IPS-15b (cell line): ENCODE measurements at regions not wholly inside any gene's neighbourhood (a gene's known extent, or its start where the extent isn't known, plus 50 kb on each side); places are given as distances from the start of the nearest gene placed in this dataset.
"Not testable (repeated sequence)": the region's sequence is repeated elsewhere in the genome, so short reads cannot be mapped to it uniquely, and the experiment has no call there.

Experiments used
- H3K27me3 ChIP-seq: one replicate; pipeline ENCODE4 v1.6.1; 2013; ENCODE audit warnings: low read length; ENCODE audit not compliant: control insufficient read depth, insufficient read depth
- H3K36me3 ChIP-seq: one replicate; pipeline ENCODE4 v1.6.1; 2013; ENCODE audit warnings: low read length; ENCODE audit not compliant: control insufficient read depth, insufficient read depth
- H3K4me1 ChIP-seq: one replicate; pipeline ENCODE4 v1.6.1; 2013; ENCODE audit warnings: mild to moderate bottlenecking, low read length; ENCODE audit not compliant: control insufficient read depth, insufficient read depth
- H3K4me3 ChIP-seq: one replicate; pipeline ENCODE4 v1.5.1; 2013; ENCODE audit warnings: low read depth, low read length
- H3K9ac ChIP-seq: one replicate; pipeline ENCODE4 v1.6.1; 2013; ENCODE audit warnings: low read depth, mild to moderate bottlenecking, low read length
- H3K9me3 ChIP-seq: one replicate; pipeline ENCODE4 v1.6.1; 2013; ENCODE audit warnings: mild to moderate bottlenecking, low read length; ENCODE audit not compliant: control insufficient read depth, insufficient read depth

DNA sequence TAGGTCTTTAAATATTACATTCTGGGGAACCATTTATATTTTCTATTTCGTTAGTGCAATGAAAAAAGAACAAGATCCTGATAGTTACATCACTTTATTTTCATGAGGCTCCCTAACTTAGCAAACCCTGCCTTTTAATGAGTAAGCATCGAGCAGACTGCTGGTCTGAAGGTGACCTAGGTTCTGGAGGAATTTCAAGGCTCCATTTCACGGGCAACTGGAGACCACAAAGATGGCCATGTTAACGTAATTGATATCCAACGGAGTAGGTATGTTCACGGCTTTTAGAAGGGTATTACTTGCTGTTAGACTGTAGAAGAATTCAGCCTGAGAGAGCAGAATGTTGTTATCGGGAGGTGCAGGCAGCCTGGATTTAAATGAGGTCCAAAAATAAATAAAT is 1597.6 kb downstream of the EFNB2 start:
- Histone ChIP-seq H3K9me3 (no peaks in the 10 kb centered on the region), H3K36me3 (no peaks in the 10 kb centered on the region), H3K9ac (no peak overlapping the region), H3K4me1 (no peaks in the 10 kb centered on the region), H3K4me3 (no peak overlapping the region), H3K27me3 (no peaks in the 10 kb centered on the region)

DNA sequence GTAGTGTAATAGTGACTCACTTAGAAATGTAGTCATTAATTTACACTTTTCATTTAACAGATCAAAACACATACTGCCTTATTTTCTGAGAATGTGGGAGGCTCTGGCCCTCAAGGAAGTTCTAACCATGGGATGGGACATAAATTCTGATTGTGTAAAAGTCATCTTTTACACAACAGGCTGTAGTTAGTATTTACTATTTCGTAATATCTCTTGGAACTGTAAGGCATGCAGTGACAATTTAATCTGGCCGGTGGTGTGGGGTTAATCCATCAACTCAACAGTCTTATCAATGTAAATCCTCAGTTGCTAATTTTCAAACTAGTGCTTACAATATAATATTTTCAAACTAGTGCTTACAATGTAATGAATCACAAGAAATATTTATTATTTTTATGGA is 1599.2 kb downstream of the EFNB2 start:
- Histone ChIP-seq H3K27me3 (no peaks in the 10 kb centered on the region), H3K4me3 (no peak overlapping the region), H3K9me3 (no peaks in the 10 kb centered on the region), H3K9ac (no peak overlapping the region), H3K36me3 (no peaks in the 10 kb centered on the region), H3K4me1 (no peaks in the 10 kb centered on the region)

GRCh38 chr13:104920513-104920912 is 1614.9 kb downstream of the EFNB2 start:
- not testable (repeated sequence) for H3K9me3 ChIP-seq, H3K27me3 ChIP-seq, H3K4me3 ChIP-seq, H3K36me3 ChIP-seq, H3K4me1 ChIP-seq, H3K9ac ChIP-seq

DNA sequence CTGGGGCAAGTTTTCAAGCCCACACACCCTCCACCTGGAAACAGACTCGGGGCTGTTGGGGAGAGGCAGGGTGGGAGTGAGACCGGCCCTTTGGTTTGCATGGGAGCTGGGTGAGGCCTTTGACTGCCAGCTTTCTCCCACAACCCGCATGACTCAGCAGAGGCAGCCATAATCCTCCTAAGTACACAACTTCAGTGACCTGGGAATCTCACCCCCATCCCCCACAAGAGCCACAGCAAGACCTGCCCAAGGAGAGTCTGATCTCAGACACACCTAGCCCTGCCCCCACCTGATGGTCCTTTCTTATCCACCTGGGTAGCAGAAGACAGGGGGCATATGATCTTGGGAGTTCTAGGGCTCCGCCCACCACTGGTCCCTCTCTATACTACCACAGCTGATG is 1615.4 kb downstream of the EFNB2 start:
- Histone ChIP-seq H3K4me3 (no peak overlapping the region), H3K9me3 (no peaks in the 10 kb centered on the region), H3K9ac (no peak overlapping the region), H3K27me3 (no peaks in the 10 kb centered on the region), H3K4me1 (no peaks in the 10 kb centered on the region), H3K36me3 (no peaks in the 10 kb centered on the region)

- Histone ChIP-seq H3K36me3 (no peaks in the 10 kb centered on the region), H3K9me3 (no peaks in the 10 kb centered on the region), H3K9ac (no peak overlapping the region), H3K4me1 (no peaks in the 10 kb centered on the region), H3K27me3 (no peaks in the 10 kb centered on the region), H3K4me3 (no peak overlapping the region)
Measured at GRCh38 chr13:104900191-104900817, 1635.2 kb downstream of the EFNB2 start.

- no peaks in the 10 kb centered on the region for H3K27me3 ChIP-seq
- H3K9me3 ChIP-seq = no peaks in the 10 kb centered on the region
- H3K4me1 ChIP-seq = no peaks in the 10 kb centered on the region
- H3K9ac ChIP-seq = no peak overlapping the region
- no peaks in the 10 kb centered on the region for H3K36me3 ChIP-seq
- no peak overlapping the region for H3K4me3 ChIP-seq
Measured at GRCh38 chr13:104898484-104898883, 1637.0 kb downstream of the EFNB2 start.

GRCh38 chr13:104895521-104895920 is 1639.9 kb downstream of the EFNB2 start:
- no peaks in the 10 kb centered on the region for H3K36me3 ChIP-seq
- H3K4me1 ChIP-seq = no peaks in the 10 kb centered on the region
- no peak overlapping the region for H3K4me3 ChIP-seq

GRCh38 chr13:104875038-104875754 is 1660.3 kb downstream of the EFNB2 start:
- Histone ChIP-seq H3K27me3 (no peaks in the 10 kb centered on the region), H3K9ac (no peak overlapping the region), H3K36me3 (no peaks in the 10 kb centered on the region), H3K4me1 (no peaks in the 10 kb centered on the region), H3K4me3 (no peak overlapping the region), H3K9me3 (no peaks in the 10 kb centered on the region)

More at GRCh38 chr13:104895521-104895920, 1639.9 kb downstream of the EFNB2 start:
- Histone ChIP-seq H3K9me3 (no peaks in the 10 kb centered on the region), H3K27me3 (no peaks in the 10 kb centered on the region), H3K9ac (peak overlapping the region; percentile 16)

- Histone ChIP-seq H3K27me3 (no peaks in the 10 kb centered on the region), H3K9me3 (no peaks in the 10 kb centered on the region), H3K4me3 (no peak overlapping the region), H3K9ac (no peak overlapping the region), H3K36me3 (no peaks in the 10 kb centered on the region), H3K4me1 (no peaks in the 10 kb centered on the region)
Measured at GRCh38 chr13:104872153-104872552, 1663.3 kb downstream of the EFNB2 start.

DNA sequence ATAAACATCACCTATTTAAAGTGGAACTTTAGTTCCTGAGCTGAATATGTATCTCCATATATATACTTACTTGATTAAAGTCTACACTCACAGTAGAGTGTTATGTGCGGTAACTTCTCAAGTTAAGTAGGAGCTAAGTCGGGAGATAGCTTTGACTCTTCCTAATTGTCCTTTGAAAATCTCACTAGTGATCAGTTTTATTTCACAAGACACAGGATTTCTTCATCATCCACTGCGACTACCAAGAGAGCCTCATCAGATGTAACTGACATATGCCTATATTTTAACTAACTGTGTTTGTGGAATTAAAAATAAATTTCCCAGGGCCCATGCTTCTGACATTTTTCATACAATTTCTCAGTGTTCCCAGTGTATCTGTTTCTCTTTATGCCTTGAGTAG is 1664.0 kb downstream of the EFNB2 start:
- Histone ChIP-seq H3K9ac (no peak overlapping the region), H3K4me1 (no peaks in the 10 kb centered on the region), H3K4me3 (no peak overlapping the region), H3K27me3 (no peaks in the 10 kb centered on the region), H3K9me3 (no peaks in the 10 kb centered on the region), H3K36me3 (no peaks in the 10 kb centered on the region)

GRCh38 chr13:104869501-104869900 is 1666.0 kb downstream of the EFNB2 start:
- no peaks in the 10 kb centered on the region for H3K36me3 ChIP-seq
- no peak overlapping the region for H3K4me3 ChIP-seq
- no peaks in the 10 kb centered on the region for H3K4me1 ChIP-seq
- no peak overlapping the region for H3K9ac ChIP-seq
- no peaks in the 10 kb centered on the region for H3K27me3 ChIP-seq
- no peaks in the 10 kb centered on the region for H3K9me3 ChIP-seq

GRCh38 chr13:104868806-104869205 is 1666.7 kb downstream of the EFNB2 start:
- Histone ChIP-seq H3K36me3 (no peaks in the 10 kb centered on the region), H3K27me3 (no peaks in the 10 kb centered on the region), H3K9ac (no peak overlapping the region), H3K9me3 (no peaks in the 10 kb centered on the region), H3K4me1 (no peaks in the 10 kb centered on the region), H3K4me3 (no peak overlapping the region)
